ENCODE measurements at regions not wholly inside any gene's neighbourhood (a gene's known extent, or its start where the extent isn't known, plus 50 kb on each side); places are given as distances from the start of the nearest gene placed in this dataset.
"Not testable (repeated sequence)": the region's sequence is repeated elsewhere in the genome, so short reads cannot be mapped to it uniquely, and the experiment has no call there.

DNA sequence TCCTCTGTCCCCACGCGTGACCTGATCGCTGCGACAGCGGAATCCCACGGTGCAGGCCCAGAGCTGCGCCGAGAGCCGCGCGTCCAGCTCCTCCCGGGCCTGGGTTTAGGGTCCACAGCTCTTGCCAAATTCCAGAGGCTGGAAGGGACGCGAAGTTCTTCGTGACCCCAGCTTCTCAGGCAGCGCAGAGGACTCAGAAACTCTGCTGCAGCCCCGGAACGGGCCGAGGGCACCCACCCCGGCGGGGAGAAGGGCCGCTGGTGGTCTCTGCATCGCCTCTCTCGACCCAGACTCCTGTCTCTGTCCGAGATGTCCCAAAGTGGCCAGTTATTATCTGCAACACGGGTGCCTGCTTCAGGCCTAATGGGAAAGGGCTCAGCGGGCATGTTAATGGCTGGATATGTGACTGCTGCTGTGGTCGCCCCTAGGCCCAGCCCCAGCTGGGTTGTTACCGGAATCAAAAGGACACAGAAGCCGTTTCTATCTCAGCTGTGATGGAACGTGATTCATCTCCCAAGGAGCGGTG lies 236.4 kb downstream of the VRK1 start:
- no peak for DNase-seq

GRCh38 chr14:97036086-97036852 lies 239.1 kb downstream of the VRK1 start:
- no peak for DNase-seq

- DNase-seq = no peak
These were observed 242.7 kb downstream of the VRK1 start for GRCh38 chr14:97039717-97040363.

DNA sequence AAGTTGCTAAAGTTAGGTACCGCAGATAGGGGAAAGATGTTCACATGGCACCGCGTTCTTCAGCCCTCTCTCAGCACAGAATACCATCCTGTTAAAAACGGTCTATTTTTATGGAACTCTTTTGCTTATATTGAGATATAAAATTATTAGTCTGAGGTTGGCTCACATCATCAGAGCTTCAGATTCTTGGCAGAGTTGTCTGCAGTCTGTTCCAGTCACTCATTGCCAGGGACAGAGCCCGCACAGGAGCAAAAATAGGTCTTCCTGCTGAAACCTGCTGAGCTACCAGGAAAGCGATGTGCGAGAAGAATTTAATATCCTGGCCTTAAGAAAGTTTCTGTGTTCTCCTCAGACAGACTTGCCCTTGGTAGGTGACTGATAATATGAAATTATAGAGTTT lies 249.8 kb downstream of the VRK1 start:
- DNase-seq = no peak

- no peak for DNase-seq
These were observed 254.8 kb downstream of the VRK1 start for GRCh38 chr14:97052001-97052400.

- DNase-seq = no peak
These were observed 256.8 kb downstream of the VRK1 start for GRCh38 chr14:97053941-97054340.

DNA sequence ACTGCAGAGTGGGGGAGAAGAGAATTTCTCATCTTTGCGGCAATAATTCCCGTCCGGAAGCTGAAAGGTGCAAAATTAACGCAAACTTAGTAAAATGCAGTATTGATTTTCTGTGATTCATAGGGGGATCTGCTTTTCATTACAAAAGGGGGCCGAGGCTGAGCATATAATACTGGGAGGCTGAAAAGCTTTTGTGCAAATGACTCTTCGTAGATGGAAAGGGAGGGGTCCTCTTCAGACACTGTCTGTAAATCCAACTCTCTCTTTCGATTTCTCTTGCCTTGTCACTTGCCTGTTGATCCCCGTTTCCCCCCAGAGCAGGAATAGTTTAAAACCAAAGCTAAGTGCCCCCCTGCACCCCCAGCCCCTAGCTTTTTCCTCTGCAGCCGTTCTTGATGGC lies 258.2 kb downstream of the VRK1 start:
- no peak for DNase-seq

DNA sequence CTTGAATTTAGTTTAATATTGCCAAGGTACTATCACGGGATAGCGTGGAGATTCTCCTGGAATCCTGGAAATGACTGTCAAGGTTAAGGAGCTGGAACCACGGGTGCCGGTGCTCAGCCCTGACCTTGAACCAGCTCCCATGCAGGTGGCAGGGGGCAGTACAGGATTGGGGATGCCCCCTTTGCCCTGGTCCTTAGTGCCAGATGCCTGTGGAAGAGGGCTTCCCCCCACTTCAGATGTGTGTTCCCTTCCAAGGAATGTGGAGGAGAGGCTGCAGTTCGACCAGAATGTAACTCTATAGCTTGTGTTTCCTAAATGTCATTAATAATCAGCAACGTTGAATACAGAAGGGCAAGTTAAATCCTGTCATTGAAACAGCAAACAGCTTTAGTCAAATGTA lies 258.9 kb downstream of the VRK1 start:
- peak; percentile 13 for DNase-seq

DNA sequence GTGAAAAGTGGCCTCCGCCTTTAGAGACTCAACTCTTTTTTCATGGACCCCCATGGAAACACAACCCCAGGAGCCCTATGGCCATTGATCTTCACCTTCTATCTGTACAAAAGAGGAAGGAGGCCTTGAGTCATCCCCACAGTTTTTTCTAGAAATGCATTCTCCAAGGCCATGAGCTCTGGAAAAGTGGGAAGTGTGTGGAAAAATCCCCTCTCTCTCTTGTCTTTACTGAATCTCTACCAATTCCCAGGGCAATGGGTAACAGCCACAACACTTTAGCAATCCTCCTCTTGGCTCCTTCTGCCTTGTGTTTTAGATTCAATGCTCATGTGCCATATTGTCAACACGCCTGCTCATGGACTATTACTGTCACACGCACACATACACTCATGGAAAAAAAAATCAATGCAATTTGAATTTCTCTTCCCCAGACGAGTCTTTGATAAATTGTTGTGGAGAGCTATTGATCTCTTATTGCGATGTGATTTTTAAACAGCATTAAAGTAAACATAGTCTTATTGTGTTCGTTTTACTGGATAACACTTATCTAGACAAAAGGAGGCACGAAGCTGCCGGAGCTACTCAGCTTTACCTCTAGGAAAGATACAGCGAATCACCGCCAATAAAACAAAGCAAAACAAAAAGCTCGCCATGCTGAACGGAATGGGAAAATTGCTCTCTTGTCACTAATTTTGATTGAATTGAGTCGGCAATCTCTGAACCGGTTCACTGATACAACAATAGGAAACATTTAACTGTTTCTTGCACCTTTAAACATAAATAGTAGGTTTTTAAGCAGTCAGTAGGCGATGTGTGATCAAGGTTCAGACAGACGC lies 260.3 kb downstream of the VRK1 start:
- no peak for DNase-seq

DNA sequence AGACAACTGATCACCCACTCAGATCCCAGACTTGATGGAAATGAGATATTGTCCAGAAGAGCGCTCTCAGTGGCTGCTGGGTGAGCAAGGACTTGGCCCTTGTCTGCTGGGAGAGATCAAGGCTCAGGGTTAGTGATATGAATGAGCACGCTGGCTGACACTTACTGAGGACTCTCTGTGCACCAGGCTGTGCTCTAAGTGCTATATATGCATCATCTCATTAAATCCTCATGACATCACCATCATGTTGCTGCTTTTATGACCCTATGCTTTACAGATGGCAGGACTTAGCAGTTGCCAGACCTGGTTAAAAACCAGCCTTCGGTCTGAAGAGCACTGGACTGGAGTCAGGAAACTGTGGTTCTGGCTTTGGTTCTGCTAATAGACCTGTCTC lies 260.9 kb downstream of the VRK1 start:
- no peak for DNase-seq

- DNase-seq = no peak
These were observed 261.4 kb downstream of the VRK1 start for GRCh38 chr14:97058589-97058988.

DNA sequence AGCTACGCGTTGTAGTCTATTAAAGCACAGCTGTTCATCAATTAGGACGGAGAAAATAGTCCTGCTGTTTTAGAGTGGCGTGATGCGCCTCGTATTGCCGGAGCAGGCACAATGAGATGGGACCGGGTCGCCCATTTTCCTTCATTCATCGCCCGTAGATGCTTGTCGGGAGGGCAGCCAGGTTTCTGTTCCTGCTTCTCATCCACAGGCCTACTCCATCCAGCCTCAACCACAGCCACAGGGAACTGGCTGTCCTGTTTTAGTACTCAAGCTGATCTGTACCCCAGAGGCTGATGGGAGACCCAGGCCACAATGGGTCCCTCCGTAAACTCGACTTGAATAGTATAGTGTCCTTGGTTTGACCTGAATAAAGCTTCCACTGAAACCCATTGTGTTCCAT lies 264.0 kb downstream of the VRK1 start:
- DNase-seq = no peak

DNA sequence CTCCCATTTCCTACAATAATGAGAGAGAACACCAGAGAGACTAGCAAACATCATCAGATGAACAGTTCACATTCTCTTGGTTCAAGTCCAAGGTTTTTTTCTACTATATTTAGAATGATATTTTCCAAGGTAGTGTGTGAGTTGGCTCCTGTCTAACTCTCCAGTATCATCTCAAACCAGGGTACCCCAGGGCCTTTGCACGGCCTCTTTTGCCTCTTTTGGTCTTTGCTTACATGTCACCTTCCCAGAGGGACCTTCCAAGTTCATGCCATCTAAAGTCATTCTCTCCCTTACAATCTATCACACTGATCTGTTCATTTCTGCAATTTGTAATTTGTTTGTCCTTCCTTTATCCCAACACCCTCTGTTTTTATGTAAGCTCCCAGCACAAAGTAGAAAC lies 264.5 kb downstream of the VRK1 start:
- no peak for DNase-seq

- DNase-seq = no peak
These were observed 268.3 kb downstream of the VRK1 start for GRCh38 chr14:97065305-97066067.

DNA sequence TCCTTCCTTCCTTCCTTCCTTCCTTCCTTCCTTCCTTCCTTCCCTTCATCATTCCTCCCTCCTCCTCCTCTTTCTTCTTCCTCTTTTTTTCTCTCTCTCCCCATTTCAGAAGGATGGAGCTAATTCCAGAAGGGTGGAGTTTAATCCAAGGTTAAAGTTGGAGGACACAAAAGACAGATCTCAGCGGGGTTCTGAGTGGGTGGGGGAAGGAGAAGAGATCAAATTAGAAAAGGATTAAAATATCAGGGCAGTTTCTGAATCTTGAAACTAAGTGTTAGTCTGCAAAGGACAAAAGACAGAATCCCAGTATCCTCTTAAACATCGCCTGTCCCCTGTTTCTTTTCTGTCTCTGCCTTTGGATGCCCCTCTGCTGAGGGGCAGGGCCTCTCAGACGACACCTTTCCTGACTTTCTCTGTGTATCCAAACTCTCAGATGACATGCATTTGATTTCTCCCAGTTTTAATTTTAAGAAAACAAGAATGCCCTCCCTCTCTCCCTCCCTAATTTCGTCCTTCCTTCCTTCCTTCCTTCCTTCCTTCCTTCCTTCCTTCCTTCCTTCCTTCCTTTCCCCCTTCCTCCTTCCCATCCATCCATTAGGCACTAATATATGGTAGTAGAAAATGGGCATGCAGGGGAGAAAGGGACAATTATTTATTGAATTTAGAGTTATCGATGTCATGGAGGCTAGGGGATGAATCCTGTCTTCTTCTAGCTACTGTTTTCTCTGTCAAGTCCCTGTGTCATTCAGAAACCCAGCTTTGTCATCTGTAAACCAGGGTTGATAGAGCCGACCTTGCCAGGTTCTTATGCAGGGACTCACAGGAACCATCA lies 269.1 kb downstream of the VRK1 start:
- no peak for DNase-seq

- DNase-seq = not testable (repeated sequence)
These were observed 271.1 kb downstream of the VRK1 start for GRCh38 chr14:97068293-97068692.

DNA sequence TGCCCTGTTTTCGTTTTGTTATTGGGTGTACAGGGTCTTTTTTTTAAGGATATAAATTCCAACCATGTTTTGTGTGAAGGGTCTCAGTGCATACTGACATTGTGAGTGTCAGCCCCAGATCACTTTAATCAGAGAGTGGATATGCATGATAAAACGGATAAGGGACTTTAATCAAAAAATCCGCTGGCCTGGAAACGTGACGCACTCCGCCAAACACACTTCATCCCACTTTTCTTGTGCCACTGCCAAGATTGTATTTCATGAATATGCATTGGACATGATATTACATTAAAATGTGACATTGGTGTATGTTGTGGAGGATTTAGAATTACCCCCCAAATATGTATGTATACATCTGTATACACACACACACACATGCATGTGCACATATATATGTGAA lies 273.1 kb downstream of the VRK1 start:
- DNase-seq = no peak

DNA sequence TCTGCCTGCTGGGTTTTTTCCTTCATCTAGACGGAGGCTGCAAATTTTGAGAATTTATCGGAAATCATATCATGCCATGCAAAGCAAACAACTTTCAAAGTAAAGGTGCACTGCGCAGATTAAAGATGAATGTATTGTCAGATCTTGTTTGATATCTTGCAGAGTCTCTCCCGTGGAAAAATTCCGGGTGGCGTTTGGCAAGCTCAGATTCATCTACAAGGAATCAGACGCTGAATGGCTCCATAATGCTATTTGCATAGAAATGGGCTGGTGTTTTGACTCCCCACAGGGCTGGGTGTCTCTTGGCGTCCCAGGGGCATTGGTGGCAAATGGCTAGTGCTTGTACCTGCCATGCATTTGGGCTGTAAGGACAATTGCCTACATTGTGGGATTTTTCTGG lies 274.0 kb downstream of the VRK1 start:
- DNase-seq = no peak

GRCh38 chr14:97073622-97074021 lies 276.4 kb downstream of the VRK1 start:
- no peak for DNase-seq

- DNase-seq = no peak
These were observed 277.3 kb downstream of the VRK1 start for GRCh38 chr14:97074456-97074855.

DNA sequence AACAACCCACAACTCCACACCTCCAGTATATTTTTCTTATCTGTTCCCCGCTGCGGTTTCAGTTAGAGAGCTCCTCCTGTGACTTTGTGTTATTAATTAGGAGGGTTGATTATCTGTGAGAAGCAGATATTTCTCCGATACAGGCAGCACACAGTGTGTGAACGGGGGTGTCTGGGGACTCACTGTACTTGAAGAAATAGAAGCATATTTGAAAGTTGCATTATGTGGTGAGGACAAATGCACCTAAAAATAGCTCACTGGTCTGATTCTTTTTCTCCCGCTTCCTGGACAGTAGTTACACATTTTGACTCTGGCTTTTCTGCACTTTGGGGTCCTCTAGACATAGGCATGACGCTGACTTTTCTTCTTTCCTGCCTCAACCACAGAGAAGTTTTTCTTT lies 277.7 kb downstream of the VRK1 start:
- no peak for DNase-seq

- DNase-seq = no peak
These were observed 280.1 kb downstream of the VRK1 start for GRCh38 chr14:97077253-97077653.

All from NCI-H2171 (cell line).